Epithelial cell of esophagus (primary cell): ENCODE measurements at regions not wholly inside any gene's neighbourhood (a gene's known extent, or its start where the extent isn't known, plus 50 kb on each side); places are given as distances from the start of the nearest gene placed in this dataset.
A peak's percentile ranks its signal among the peaks of the same experiment; 100 is the strongest.

Experiments
- DNase-seq: peaks from one replicate; pipeline ENCODE4 v3.0.0; 2010; ENCODE audit warnings: low read depth
- H3K4me3 ChIP-seq: 2 replicates; pipeline ENCODE4 v1.5.1; 2011; ENCODE audit warnings: mild to moderate bottlenecking, low read length, control low read depth
- TF ChIP-seq, protein P1 (sequence below): IDR thresholded peaks from 2 replicates; pipeline ENCODE4 v1.5.1; 2011; ENCODE audit warnings: low read depth, mild to moderate bottlenecking, low read length, control low read depth, inconsistent platforms; ENCODE audit not compliant: insufficient read depth; ENCODE audit errors: missing control alignments

DNA sequence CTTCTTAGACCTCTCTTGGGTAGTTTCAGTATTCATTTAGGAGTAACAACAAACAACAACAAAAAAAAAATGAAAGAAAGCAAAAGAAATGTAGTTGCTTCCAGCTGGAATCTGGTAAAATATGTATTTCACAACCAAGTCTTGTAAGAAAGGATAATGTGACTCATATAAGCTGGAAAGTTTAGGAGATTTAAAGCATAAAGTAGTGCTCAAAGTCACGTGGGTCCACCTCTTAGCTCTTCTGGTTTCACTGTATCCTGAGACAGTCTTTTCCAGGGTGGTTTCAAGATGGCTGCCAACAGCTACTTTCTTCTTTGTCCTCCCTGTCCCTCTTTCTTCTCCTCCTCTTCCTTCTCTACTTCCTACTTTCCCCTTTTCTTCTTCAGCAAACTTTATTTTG, 69.5 kb upstream of the CDK13 start:
- DNase-seq = peak; percentile 54

GRCh38 chr7:39882148-39882784, 67.8 kb upstream of the CDK13 start:
- TF ChIP-seq, protein P1, sequence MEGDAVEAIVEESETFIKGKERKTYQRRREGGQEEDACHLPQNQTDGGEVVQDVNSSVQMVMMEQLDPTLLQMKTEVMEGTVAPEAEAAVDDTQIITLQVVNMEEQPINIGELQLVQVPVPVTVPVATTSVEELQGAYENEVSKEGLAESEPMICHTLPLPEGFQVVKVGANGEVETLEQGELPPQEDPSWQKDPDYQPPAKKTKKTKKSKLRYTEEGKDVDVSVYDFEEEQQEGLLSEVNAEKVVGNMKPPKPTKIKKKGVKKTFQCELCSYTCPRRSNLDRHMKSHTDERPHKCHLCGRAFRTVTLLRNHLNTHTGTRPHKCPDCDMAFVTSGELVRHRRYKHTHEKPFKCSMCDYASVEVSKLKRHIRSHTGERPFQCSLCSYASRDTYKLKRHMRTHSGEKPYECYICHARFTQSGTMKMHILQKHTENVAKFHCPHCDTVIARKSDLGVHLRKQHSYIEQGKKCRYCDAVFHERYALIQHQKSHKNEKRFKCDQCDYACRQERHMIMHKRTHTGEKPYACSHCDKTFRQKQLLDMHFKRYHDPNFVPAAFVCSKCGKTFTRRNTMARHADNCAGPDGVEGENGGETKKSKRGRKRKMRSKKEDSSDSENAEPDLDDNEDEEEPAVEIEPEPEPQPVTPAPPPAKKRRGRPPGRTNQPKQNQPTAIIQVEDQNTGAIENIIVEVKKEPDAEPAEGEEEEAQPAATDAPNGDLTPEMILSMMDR = no peak
- DNase-seq = no peak

More for the DNA sequence above, 69.5 kb upstream of the CDK13 start:
- TF ChIP-seq, protein P1 = no peak
- no peak overlapping the region for H3K4me3 ChIP-seq

GRCh38 chr7:39883812-39884390, 66.2 kb upstream of the CDK13 start:
- TF ChIP-seq, protein P1 = no peak
- no peak for DNase-seq
- no peak overlapping the region for H3K4me3 ChIP-seq

More at GRCh38 chr7:39882148-39882784, 67.8 kb upstream of the CDK13 start:
- H3K4me3 ChIP-seq = no peak overlapping the region

DNA sequence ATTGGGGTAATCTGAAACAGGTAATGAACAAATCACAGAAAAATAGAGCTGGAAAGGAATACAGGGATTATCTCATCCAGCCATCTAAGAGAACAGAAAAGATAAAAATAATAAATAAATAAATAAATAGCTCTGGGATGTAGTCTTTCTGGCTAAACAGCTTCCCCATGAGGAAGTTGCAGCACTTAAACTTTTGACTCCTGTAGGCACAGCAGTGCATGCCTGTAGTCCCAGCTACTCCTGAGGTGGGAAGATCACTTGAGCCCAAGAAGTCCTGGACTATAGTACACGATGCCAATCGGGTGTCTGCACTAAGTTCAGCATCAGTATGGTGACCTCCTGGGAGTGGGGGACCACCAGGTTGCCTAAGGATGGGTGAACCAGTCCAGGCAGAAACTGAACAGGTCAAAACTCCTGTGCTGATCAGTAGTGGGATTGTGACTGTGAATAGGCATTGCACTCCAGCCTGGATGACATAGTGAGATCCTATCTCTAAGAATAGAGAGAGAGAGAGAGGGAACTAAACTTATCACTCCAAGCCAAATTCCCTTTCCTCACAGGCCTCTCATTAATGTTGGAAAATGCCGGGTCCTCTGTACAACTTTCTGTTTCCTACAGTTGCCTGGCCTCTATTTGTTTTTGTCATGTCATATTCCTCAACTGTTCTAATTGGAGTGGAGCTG, 61.7 kb upstream of the CDK13 start:
- DNase-seq = peak; percentile 46
- TF ChIP-seq, protein P1 = no peak
- H3K4me3 ChIP-seq = no peak overlapping the region

DNA sequence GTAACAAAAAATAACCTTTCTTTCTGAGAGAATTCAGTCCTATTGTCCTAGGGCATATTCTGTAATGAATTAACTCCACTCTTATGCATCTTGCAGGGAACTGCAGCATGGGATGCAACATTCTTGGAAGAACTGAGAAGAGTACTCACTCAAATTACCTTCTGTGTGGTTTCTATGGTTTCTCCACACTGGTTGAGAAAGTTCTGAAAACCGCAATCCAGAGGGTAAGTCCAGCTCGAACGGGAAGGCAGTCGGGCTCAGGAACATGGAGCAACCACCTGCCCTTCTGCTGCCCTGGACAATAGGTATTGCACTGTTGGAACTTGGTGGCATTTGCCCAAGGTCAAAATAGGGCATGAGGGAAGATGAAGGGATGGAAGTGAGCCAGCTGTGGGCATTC, 59.6 kb upstream of the CDK13 start:
- TF ChIP-seq, protein P1 = no peak
- H3K4me3 ChIP-seq = no peak overlapping the region
- no peak for DNase-seq

GRCh38 chr7:39891894-39892293, 58.2 kb upstream of the CDK13 start:
- no peak overlapping the region for H3K4me3 ChIP-seq
- DNase-seq = no peak
- TF ChIP-seq, protein P1 = no peak

DNA sequence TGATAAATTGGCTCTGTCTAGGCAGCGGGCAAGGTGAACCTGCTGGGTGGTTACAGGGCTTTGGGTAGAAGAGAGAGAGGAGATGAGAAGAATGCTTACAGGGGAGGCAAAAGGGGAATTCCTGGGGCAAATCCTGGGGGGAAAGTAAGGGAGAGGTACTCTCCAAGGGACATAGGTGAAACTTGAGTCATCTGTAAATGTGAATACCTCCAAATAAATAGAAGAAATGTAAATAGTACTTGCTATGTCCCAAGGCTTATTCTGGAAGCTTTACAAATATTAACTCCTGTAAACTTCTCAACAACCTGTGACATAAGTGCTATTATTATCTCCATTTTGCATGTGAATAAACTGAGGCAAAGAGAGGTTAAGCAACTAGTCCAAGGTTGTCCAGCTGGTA, 57.7 kb upstream of the CDK13 start:
- TF ChIP-seq, protein P1 = no peak
- no peak overlapping the region for H3K4me3 ChIP-seq
- DNase-seq = no peak
